Chondrocyte (in vitro differentiated cells): ENCODE measurements at regions not wholly inside any gene's neighbourhood (a gene's known extent, or its start where the extent isn't known, plus 50 kb on each side); places are given as distances from the start of the nearest gene placed in this dataset.

Experiments used
- DNase-seq: peaks from one replicate; pipeline ENCODE4 v3.0.0; 2021; ENCODE audit warnings: mixed read lengths, low spot score
- H3K27ac Mint-ChIP-seq: one replicate; pipeline ENCODE4 v1.8.0; 2021; ENCODE audit warnings: mild to moderate bottlenecking, moderate library complexity, mixed read lengths; ENCODE audit not compliant: unreplicated experiment
- H3K27me3 Mint-ChIP-seq: 2 replicates; pipeline ENCODE4 v1.8.0; 2021; ENCODE audit warnings: low read depth, mixed read lengths
- H3K36me3 Mint-ChIP-seq: 2 replicates; pipeline ENCODE4 v1.8.0; 2021; ENCODE audit warnings: low read depth, mixed read lengths
- H3K4me1 Mint-ChIP-seq: 2 replicates; pipeline ENCODE4 v1.8.0; 2021; ENCODE audit warnings: low read depth, mild to moderate bottlenecking, mixed read lengths
- H3K4me3 Mint-ChIP-seq: one replicate; pipeline ENCODE4 v1.8.0; 2021; ENCODE audit warnings: mild to moderate bottlenecking, moderate library complexity, mixed read lengths; ENCODE audit not compliant: unreplicated experiment
- H3K9me3 Mint-ChIP-seq: 2 replicates; pipeline ENCODE4 v1.8.0; 2021; ENCODE audit warnings: low read depth, mixed read lengths
- CTCF ChIP-seq: fragments of 200-600 bp; sonication (generic); IDR thresholded peaks from 2 replicates; pipeline ENCODE4 v1.5.0; 2021; ENCODE audit warnings: antibody characterized with exemption, mild to moderate bottlenecking, moderate library complexity

GRCh38 chr7:35581605-35582210 lies 113.2 kb downstream of the HERPUD2 start:
- H3K4me1 Mint-ChIP-seq, result no peaks in the 10 kb centered on the region
- peaks cover 1% of the 10 kb centered on the region for H3K36me3 Mint-ChIP-seq
- H3K4me3 Mint-ChIP-seq, result no peak overlapping the region
- no peaks in the 10 kb centered on the region for H3K27me3 Mint-ChIP-seq
- H3K27ac Mint-ChIP-seq, result no peak overlapping the region
- no peak for DNase-seq
- TF ChIP-seq CTCF, result no peak
- H3K9me3 Mint-ChIP-seq, result peaks cover 8% of the 10 kb centered on the region

- Mint-ChIP-seq H3K9me3 (peaks cover 8% of the 10 kb centered on the region), H3K27ac (no peak overlapping the region), H3K4me3 (no peak overlapping the region), H3K27me3 (peaks cover 3% of the 10 kb centered on the region), H3K4me1 (peaks cover 8% of the 10 kb centered on the region), H3K36me3 (peaks cover 1% of the 10 kb centered on the region)
- TF ChIP-seq CTCF, result no peak
- no peak for DNase-seq
These were observed 118.8 kb downstream of the HERPUD2 start for GRCh38 chr7:35576031-35576573.

- TF ChIP-seq CTCF, result no peak
- Mint-ChIP-seq H3K36me3 (no peaks in the 10 kb centered on the region), H3K4me3 (no peak overlapping the region), H3K27me3 (peaks cover 3% of the 10 kb centered on the region), H3K9me3 (no peaks in the 10 kb centered on the region), H3K27ac (no peak overlapping the region), H3K4me1 (peaks cover 8% of the 10 kb centered on the region)
- DNase-seq, result no peak
These were observed 123.2 kb downstream of the HERPUD2 start for GRCh38 chr7:35571611-35572240.

GRCh38 chr7:35570937-35571336 lies 124.0 kb downstream of the HERPUD2 start:
- no peaks in the 10 kb centered on the region for H3K9me3 Mint-ChIP-seq
- no peak overlapping the region for H3K4me3 Mint-ChIP-seq
- H3K27me3 Mint-ChIP-seq, result peaks cover 3% of the 10 kb centered on the region
- DNase-seq, result no peak
- H3K4me1 Mint-ChIP-seq, result peaks cover 4% of the 10 kb centered on the region
- no peak overlapping the region for H3K27ac Mint-ChIP-seq
- TF ChIP-seq CTCF, result no peak
- no peaks in the 10 kb centered on the region for H3K36me3 Mint-ChIP-seq

GRCh38 chr7:35565927-35566326 lies 129.0 kb downstream of the HERPUD2 start:
- no peak overlapping the region for H3K27ac Mint-ChIP-seq
- H3K27me3 Mint-ChIP-seq, result peaks cover 9% of the 10 kb centered on the region
- H3K4me3 Mint-ChIP-seq, result no peak overlapping the region
- DNase-seq, result no peak
- peaks cover 13% of the 10 kb centered on the region for H3K9me3 Mint-ChIP-seq
- H3K4me1 Mint-ChIP-seq, result no peaks in the 10 kb centered on the region
- peaks cover 5% of the 10 kb centered on the region for H3K36me3 Mint-ChIP-seq
- no peak for TF ChIP-seq CTCF
